ENCODE measurements at regions not wholly inside any gene's neighbourhood (a gene's known extent, or its start where the extent isn't known, plus 50 kb on each side); places are given as distances from the start of the nearest gene placed in this dataset.

GRCh38 chr2:221241072-221241471 lies 331.0 kb downstream of the EPHA4 start:
- TF ChIP-seq CTCF (IDR thresholded peaks at IDR 0.05) (no peak), POLR2A (IDR thresholded peaks at IDR 0.05) (no peak)
